ENCODE measurements at regions not wholly inside any gene's neighbourhood (a gene's known extent, or its start where the extent isn't known, plus 50 kb on each side); places are given as distances from the start of the nearest gene placed in this dataset.

DNA sequence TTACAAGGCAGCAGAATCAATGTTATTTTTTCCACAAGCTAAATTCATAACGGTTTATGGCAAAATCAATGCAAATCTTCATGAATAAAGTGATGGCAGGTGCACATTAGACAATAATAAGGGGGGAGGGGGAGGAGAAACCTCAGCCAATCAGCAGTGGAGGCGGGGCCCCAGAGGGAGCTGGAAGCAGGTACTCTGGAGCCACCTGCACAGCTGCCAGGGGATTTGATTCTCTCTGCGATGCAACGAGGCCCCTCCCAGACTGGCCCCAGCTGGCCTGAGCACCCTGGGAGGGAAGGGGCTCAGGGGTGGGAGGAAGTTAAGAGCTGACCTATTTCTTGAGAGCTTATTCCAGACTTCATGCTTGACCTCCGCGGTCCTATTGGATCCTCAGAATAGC, 127.8 kb upstream of the IGSF21 start:
- DNase-seq: peak; percentile 0

DNA sequence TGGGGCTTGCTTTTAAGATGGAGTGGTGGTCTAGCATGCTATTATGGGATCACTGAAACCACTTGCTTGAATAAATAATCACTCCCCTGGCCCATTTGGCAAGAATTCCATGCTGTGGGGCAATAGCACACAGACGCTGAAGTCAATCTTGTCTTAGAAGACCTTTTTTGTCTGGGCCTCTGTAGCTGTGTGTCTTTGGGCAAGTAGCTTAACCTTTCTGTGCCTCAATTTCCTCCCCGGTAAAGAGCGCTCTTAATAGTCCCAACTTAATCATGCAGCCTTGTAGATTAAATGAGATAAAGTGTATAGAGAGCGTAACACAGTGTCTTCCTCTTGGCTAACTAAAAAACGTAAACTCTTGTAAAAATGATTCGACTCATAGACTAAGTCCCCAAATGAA, 125.4 kb upstream of the IGSF21 start:
- no peak for DNase-seq

DNA sequence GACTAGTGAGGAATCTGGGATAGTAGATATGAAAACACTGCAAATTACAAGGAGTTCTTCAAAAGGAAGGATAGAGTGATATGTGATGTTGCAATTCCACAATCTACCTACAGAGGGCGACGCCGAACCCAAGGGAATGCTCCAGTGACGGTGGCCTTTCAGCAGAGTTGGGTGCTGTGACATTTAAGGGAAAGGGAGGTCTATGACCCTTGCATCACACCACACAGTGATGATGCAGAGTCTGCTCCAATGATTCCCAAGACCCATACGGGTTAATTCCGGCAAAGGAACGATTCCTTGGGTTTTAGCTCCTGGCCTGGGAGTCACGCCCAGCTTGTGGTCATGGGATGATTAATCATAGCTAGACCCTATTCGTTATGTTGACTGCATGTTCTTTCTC, 123.0 kb upstream of the IGSF21 start:
- no peak for DNase-seq

DNA sequence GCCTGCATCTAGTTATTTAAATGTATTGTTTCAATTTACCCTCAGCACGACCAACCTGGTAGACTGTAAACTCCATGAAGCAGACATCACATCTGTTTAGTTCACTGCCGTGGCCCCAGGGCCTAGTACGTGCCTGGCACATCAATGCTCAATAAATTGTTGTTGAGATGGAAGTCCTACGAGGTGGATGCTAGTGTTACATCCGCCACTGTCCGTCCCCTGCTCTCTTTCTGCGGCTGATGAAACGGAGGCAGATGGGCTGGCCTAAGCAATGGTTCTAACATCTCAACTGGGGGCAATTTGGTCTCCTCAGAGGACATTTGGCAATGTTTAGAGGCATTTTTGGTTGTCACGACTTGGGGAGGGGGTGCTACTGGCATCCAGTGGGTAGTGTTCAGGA, 121.4 kb upstream of the IGSF21 start:
- no peak for DNase-seq

DNA sequence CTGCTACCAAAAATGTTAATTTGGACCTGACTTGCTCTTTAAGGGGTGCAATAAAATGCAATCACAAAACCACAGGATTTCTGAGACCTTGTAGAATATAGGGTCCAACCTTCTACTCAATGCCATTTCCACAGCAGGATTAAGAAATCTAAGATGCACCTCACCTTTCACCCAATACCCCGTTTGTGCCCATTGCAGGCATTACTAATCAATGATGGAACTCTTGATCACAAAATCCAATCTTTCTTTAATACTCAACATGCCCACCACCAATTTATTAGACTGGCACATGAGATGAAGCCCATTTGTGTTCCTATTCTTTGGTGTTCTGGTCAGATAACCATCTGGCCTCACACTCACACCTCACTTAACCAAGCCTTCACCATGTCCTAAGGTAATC, 117.2 kb upstream of the IGSF21 start:
- DNase-seq: no peak

DNA sequence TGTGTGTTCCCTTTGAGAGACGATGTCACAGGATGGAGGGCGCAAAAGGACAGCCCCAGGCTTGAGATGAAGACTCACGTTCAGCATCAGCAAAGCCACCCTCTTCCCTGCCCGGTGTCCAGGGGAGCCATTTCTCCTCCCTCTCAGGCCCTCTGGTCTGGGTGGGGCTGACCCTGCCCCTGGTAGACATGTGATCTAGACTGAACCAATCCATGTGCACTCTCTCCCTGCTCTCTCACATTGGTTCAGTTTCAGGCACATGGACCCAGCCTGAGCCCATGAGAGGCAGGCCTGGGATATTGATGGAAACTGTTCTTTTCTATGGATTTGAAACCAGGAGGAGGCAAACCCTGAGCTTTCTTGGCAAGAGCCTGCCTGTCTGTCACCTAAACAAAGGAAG, 115.6 kb upstream of the IGSF21 start:
- no peak for DNase-seq

DNA sequence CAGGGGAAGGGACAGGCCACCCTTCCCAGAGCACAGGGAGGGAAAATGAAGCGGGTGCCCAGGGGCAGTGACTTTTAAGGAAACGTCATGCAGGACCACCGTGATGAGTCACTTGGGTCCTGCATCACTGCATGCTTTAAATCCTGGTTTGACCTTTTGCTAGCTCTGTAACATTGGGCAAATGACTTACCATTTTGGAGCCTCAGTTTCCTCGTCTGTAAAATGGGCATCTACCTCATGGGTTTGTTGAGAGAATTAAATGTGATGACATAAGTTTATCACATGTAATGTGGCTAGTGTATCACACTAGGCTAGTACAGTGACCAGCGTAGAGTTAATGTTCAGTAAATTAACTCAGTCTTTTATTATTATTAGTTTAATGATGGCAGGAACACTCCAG, 114.8 kb upstream of the IGSF21 start:
- no peak for DNase-seq

DNA sequence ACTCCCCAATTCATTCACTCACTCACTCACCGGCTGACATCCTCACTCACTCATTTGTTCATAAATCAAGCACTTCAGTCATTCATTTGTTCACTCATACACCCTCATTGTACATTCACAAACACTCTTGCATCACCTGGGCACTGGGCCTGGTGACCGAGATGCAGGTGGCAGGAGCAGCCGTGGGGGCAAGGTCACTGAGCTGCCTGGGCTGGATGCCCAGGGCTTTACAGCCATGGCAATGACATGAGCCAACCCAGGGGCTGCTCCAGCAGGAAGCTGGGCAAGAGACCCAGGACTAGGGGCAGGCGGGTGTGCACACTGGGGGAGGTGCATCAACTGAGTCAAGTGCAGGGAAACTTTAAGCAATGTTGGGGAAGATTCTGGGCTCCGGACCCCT, 113.6 kb upstream of the IGSF21 start:
- no peak for DNase-seq

DNA sequence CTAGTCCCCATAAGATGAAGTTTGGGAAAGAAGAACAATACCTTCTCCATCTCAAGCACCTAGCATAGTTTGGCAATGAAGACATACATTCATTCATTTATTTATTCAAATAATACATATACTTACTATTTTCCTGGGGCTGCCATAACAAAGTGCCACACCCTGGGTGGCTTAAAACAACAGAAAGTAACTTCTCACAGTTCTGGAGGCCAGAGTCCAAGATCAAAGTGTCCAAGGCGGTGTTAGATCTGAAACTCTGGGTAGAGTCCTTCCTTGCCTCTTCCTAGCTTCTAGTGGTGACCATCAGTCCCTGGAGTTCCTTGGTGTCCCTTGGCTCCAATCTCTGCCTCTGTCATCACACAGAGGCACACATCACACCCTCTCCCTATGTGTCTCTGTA, 112.1 kb upstream of the IGSF21 start:
- no peak for DNase-seq

DNA sequence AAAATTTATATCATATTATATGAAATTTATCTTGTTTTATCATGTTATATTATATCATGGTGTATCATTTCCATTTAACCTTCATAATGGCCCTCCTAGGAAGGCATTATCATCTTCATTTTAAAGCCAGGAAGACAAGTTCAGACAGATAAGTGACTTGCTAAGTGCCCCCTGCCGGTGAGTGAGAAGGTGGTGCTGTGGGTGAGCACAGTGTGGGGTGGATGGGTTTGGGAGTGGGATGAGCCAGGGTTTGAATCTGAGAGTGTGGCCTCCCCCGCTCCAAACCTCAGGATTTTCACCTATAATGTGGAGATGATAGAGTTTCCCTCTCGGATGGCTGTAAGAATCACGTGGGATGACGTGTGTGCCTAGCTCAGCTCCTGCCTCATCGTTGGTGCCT, 108.7 kb upstream of the IGSF21 start:
- no peak for DNase-seq

DNA sequence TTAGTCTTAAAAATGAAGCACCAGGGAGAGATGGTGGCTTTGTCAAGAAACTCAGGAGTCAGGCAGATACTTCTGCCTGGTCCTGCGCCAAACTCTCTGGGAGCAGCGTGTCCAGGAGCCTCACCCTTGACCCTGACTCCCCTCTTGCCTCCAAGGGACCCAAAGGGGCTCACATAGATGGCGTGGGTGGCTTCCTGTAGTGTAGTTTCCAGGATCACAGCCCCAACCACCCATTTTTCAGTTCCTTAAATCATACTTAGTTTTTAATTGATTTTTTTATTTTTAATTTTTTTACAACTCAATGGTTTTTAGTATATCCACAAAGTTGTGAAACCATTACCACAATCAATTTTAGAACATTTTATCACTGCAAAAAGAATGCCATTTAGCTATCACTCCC, 107.7 kb upstream of the IGSF21 start:
- DNase-seq: no peak

DNA sequence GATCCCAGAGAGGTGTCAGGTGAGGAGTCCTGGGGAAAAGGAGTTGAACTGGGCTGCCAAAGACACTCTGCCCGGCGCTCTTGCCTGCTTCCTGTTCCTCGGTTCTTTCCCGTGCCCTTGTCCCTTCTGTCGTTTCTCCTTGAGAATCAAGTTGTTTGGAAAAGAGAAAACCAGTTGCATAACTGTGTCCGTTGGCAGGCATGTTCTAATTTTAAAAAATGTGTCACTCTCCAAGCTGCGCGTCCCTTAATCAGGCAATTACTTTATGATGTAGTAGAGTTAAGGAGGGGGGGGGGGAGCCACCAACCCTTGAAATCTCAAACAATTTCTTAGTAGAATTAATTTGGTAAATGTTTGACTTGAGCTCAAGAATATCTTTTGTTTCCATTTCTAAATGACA, 105.9 kb upstream of the IGSF21 start:
- DNase-seq: no peak

DNA sequence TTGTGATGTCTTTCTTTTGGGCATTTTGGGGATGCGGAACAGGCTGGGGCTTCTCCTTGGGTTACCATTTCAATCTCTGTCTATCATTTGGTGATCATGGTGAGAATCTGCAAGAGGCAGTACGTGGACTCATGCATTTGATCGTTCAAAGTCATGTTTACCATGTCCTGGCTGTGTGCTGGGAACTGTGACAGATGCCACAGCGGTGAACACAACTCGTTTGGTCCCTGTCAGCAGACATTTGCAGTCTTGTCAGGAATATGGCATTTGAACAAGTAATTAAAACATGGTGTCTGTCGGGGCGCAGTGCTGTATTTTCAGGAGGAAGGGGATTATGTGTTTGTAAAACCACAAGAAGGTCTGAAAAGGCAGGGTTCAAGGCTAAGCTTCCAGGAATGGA, 103.3 kb upstream of the IGSF21 start:
- DNase-seq: no peak

DNA sequence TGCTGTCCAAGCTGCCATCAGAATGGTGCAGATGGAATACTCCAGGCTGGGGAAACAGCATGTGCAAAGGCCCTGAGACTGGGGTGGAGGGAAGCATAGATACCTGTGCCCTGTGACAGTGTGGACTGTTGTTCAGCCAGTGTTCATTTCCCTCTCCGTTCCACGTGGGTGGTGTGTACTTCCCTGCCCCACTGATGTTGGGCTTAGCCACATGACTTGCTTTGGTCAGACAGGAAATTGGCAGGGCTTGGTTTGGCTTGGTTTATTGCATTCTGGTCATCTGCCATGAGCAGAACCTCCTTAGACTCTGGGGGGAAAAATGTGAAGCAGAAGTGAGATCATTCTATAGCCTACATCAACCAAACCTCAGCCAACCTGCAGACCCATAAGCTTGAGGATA, 102.4 kb upstream of the IGSF21 start:
- DNase-seq: no peak

DNA sequence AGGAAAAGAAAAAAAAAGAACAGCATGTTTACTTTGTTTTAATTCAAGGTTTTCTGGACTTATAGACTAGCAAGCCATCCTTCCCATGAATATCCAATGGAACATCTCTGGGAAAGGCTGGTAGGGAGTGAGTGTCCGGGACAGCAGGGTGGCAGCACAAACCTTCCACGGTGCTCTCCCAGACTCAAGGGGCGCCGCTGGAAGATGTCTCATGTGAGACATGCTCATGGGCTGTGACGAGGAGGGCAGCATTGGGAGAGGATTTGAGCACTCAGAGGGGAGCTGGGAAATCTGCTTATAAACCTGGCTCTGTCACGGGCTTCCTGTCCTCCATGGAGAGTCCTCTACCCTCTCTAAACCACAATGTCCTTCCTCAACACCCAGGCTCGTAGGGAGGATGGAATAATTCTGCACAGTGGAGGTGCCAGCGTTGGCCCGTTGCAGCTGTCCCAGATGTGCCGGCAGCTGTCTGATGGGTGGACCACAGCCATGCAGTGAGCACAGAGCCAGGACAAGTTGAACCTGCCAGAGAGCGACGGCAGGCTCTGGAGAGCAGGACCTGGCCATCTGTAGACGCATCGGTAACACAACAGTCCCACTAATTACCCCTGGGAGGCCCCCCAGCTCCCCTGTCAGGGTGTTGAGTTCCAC, 100.1 kb upstream of the IGSF21 start:
- no peak for DNase-seq

DNA sequence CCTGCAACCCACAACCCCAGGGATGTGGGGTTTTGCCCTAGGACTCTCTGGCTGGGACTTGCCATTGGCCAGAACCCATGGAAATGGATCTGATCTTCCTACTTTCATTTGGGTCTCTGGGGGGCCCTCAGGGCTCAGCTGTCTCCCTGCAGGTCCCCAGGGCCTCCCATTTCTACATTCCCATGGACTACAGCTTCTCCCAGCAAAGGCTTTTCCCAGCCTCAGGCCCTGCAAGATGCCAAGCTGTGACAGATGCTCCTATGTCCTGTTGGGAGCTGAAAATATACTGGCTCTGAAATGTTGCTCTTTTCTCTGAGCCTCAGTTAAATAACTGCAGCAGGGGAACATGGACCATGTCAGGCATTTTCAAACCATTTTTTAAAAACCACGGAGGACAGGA, 99.5 kb upstream of the IGSF21 start:
- DNase-seq: no peak

DNA sequence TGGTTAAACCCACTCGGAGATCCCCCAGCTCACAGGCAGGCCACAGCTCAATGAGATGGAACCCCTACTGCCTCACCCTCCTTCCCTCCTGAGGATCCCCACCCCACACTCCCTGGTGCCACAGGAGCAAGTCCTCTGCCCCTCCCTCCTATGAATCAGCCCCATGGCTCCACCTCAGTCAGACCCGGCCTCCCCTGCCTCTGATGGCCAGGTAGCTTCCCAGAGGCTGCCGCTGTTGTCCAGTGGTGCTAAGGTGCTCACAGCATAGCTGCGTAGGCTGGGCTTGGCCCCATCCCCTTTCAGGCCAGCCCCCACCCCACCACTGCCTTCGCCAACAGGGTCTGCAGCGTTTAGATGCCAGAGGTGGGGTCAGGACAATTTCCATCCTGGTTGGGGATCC, 98.5 kb upstream of the IGSF21 start:
- DNase-seq: no peak

DNA sequence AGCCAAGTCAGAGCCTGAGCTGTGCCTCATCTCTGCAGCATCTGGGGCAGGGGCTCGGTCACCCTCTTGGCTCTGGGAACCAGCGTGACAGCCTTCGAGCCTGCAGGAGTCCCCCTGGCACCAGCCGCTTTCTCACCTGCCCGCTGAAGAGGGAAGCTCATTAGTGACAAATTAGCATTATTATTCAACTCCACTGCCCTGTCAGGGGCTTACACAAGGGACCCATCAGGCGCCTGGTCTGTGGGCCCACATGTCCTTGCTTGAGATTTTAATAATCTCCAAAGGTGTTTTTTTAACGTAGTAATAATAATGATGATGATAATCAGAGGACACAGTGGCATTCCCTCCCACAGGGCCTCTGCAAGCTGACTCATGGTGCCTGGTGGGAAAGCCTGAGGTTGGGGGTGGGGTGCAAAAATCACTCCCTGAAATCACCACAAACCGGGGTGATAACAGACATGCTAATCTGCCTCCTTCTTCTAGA, 98.1 kb upstream of the IGSF21 start:
- DNase-seq: no peak

DNA sequence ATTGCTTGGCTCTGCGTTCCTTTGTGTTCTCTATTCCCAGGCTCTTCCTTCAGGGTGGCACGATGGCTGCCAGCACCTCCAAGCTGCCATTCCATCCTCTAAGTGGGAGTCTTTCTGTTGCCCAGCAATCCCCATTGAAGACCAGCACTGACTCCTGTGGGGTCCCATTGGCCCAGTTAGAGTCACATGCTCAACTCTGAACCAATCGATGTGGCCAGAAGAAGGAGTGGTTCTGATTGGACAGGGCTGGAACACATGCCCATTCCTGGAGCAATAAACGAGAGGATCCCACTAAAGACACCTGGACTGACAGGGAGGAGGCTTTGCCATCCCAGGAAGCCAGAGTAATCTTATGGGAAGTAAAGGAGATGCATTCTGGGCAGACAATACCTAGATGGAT, 97.2 kb upstream of the IGSF21 start:
- DNase-seq: no peak

DNA sequence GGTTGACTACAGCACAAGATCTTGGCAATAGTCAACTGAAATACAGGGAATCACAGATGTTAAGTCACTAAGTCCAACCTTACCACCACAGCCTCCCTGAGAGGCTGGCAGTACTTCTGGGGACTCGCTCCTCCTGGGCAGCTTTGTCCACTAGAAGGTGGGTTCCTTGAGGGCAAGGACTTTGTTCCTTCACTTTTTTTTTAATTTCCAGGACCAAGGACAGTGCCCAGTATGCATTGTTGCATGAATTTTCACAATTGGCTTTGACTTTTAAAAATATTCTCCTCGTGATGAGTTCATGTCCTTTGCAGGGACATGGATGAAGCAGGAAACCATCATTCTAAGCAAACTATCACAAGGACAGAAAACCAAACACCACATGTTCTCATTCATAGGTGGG, 96.7 kb upstream of the IGSF21 start:
- DNase-seq: no peak

DNA sequence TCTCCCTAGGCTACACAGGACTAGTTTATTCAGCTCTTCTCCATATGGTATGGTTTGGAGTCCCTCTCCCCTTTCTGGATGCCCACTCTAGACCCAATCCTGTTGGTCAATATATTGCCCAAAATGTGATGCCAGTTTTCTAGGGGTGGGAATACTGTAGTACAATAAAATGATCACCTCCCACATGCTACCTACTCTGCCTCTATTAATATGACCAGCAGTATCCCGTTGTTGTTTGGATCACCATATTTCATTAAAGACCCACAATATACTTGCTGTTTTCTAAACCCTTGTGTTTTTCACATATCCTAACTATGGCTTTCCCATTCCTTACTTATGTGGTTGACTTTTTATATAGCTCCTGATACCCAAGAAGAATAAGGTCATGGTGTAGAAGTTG, 95.9 kb upstream of the IGSF21 start:
- no peak for DNase-seq

DNA sequence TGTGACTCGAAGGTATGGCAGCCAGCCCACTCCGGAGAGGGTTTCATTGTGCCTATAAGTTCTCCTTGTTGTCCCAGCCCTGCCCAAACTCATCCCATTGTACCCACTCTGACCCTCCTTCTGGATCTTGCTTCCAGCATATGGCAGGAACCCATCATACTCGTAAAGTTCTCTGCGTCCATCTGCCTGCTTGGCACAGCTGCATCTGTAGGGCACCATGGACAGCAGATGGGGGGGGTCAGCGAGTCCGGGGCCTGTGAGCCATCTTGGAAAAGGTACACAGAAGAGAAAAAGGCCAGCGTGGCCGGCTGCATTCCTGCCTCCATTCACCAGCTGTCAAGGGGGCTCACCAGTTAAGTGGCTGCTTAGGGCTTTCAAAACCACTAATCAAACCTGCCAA, 94.9 kb upstream of the IGSF21 start:
- DNase-seq: no peak

DNA sequence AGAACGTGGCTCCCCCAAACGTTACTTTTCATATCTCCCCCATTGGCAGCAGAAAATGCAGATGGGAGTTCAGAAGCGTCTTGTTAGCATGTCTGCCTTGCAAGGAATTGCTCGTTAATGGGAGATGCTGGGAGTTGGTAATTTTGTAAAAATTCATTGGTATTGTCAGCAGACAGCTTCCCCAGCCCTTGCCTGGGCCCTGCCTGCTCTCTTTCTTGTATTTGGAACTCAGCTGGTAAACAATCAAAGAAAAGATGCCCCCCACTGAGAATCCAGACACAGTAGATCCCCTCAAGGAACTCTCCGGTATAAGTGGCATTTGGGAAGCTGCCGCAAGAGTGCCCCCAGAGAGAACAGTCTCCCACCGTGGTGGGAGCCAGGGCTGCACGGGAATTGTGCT, 94.4 kb upstream of the IGSF21 start:
- DNase-seq: no peak

DNA sequence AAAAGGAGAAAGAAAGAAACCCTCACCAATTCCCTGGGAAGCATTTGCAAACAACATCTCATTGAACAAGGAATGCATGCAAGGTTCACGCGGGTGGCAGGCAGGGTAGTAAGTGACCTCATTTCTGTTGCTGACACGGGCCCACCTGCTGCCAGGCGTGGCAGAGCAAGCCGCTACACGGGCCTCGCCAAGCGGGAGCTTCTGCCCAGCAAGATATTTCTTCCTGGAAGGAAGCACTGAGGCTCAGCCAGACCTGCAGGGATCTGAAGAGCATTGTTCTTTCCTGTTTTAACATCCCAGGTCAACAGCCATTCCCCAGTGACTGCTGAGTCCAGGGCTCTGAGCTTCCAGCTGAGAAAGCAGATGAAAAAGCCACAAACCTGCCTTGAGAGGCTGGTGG, 91.9 kb upstream of the IGSF21 start:
- DNase-seq: no peak

DNA sequence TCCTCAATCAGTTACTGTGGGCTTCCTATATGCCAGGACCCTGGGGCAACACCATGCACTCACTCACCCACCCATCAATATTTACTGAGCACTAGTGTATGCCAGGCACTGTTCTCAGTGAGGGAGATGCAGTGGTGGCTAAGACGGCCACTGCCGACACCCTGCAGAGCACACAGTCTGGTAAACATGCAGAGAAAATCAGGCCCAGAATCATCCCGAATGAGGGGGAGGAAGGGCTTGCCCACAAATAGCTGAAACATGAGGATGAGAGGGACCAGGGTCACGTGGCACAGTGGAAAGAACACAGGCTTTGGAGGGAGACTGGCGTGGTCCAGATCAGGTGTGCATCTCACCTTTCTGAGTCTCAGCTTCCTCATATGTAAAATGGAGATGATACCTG, 89.2 kb upstream of the IGSF21 start:
- no peak for DNase-seq

Data from NCI-H774 (cell line).